ENCODE measurements at regions not wholly inside any gene's neighbourhood (a gene's known extent, or its start where the extent isn't known, plus 50 kb on each side); places are given as distances from the start of the nearest gene placed in this dataset.

DNA sequence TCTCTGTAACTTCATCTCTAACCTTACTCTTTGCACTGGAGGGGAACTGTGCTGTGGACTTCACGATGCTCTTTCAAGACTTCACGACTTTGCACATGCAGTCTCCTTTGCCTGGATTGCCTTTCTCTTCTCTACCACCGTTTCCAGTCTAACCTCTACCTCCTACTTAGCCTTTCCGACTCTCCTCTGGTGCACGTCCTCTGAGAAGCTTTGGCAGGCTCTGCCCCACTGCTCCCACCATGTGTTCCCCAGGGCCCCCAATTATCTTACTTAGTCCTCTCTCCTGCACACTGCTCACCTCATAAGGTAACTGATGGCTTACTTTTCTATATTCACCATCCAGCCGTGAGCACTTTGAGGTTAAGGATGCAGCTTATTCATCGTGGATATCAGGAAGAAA, 101.7 kb upstream of the GJB5 start:
- TF ChIP-seq, protein P1, sequence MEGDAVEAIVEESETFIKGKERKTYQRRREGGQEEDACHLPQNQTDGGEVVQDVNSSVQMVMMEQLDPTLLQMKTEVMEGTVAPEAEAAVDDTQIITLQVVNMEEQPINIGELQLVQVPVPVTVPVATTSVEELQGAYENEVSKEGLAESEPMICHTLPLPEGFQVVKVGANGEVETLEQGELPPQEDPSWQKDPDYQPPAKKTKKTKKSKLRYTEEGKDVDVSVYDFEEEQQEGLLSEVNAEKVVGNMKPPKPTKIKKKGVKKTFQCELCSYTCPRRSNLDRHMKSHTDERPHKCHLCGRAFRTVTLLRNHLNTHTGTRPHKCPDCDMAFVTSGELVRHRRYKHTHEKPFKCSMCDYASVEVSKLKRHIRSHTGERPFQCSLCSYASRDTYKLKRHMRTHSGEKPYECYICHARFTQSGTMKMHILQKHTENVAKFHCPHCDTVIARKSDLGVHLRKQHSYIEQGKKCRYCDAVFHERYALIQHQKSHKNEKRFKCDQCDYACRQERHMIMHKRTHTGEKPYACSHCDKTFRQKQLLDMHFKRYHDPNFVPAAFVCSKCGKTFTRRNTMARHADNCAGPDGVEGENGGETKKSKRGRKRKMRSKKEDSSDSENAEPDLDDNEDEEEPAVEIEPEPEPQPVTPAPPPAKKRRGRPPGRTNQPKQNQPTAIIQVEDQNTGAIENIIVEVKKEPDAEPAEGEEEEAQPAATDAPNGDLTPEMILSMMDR (IDR thresholded peaks at IDR 0.05; ENCODE audit: unreplicated experiment) = no peak
- Mint-ChIP-seq H3K4me1 (no peaks in the 10 kb centered on the region), H3K36me3 (no peaks in the 10 kb centered on the region), H3K27ac (no peak overlapping the region), H3K9me3 (no peaks in the 10 kb centered on the region), H3K4me3 (no peak overlapping the region), H3K27me3 (ENCODE audit: low read depth) (peaks cover 86% of the 10 kb centered on the region)
- DNase-seq (ENCODE audit: low spot score in 2 of 2, unreplicated experiment in 2 of 2) = no peak

DNA sequence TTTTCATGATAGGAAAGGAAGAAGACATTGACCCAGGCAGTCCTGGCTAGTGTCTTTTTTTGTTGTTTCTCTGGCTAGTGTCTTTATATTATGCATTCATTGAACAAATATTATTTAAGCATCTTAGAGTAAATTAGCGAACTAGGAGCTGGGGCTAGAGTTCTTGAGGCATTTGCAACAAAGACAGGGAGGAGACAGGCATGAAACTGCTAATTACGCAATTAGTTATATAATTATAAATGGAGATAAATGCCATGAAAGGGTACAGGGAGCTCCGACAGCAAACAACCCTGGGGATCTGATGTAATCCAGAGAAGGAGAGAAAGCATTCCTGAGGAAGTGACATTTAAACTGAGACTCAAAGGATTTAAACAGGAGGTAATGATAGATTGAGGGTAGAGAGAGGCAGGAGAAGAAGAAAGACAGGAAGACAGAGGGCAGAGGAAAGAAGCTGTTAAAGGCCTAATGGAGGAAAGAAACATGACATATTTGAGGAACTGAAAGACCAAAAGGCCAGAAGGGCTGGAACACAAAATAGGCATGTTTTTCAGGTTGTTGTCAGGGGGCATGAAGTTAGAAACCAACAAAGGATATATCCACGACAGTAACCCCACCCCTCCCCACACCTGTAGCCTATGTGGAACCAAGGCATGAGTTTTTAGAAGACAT, 99.5 kb upstream of the GJB5 start:
- Mint-ChIP-seq H3K4me3 (no peak overlapping the region), H3K27me3 (ENCODE audit: low read depth) (peaks cover 81% of the 10 kb centered on the region), H3K36me3 (no peaks in the 10 kb centered on the region), H3K4me1 (no peaks in the 10 kb centered on the region), H3K9me3 (no peaks in the 10 kb centered on the region), H3K27ac (no peak overlapping the region)
- no peak for DNase-seq (ENCODE audit: low spot score in 2 of 2, unreplicated experiment in 2 of 2)
- TF ChIP-seq, protein P1 (IDR thresholded peaks at IDR 0.05; ENCODE audit: unreplicated experiment) = no peak

GRCh38 chr1:34655875-34656240, 99.0 kb upstream of the GJB5 start:
- DNase-seq (ENCODE audit: low spot score in 2 of 2, unreplicated experiment in 2 of 2) = no peak
- Mint-ChIP-seq H3K27ac (no peak overlapping the region), H3K4me3 (no peak overlapping the region), H3K36me3 (no peaks in the 10 kb centered on the region), H3K4me1 (no peaks in the 10 kb centered on the region), H3K27me3 (ENCODE audit: low read depth) (peaks cover 83% of the 10 kb centered on the region), H3K9me3 (no peaks in the 10 kb centered on the region)
- TF ChIP-seq, protein P1 (IDR thresholded peaks at IDR 0.05; ENCODE audit: unreplicated experiment) = no peak

GRCh38 chr1:34656299-34656698, 98.5 kb upstream of the GJB5 start:
- DNase-seq (ENCODE audit: low spot score in 2 of 2, unreplicated experiment in 2 of 2) = no peak
- Mint-ChIP-seq H3K27me3 (ENCODE audit: low read depth) (peaks cover 82% of the 10 kb centered on the region), H3K27ac (no peak overlapping the region), H3K36me3 (no peaks in the 10 kb centered on the region), H3K9me3 (no peaks in the 10 kb centered on the region), H3K4me3 (no peak overlapping the region), H3K4me1 (no peaks in the 10 kb centered on the region)
- TF ChIP-seq, protein P1 (IDR thresholded peaks at IDR 0.05; ENCODE audit: unreplicated experiment) = no peak

- Mint-ChIP-seq H3K4me1 (no peaks in the 10 kb centered on the region), H3K27me3 (ENCODE audit: low read depth) (peaks cover 84% of the 10 kb centered on the region), H3K36me3 (no peaks in the 10 kb centered on the region), H3K27ac (no peak overlapping the region), H3K9me3 (no peaks in the 10 kb centered on the region), H3K4me3 (no peak overlapping the region)
- no peak for DNase-seq (ENCODE audit: low spot score in 2 of 2, unreplicated experiment in 2 of 2)
- TF ChIP-seq, protein P1 (IDR thresholded peaks at IDR 0.05; ENCODE audit: unreplicated experiment) = no peak
These were observed 98.1 kb upstream of the GJB5 start for GRCh38 chr1:34656731-34657130.

GRCh38 chr1:34657266-34657665, 97.6 kb upstream of the GJB5 start:
- Mint-ChIP-seq H3K4me1 (no peaks in the 10 kb centered on the region), H3K9me3 (no peaks in the 10 kb centered on the region), H3K4me3 (no peak overlapping the region), H3K27me3 (ENCODE audit: low read depth) (peaks cover 80% of the 10 kb centered on the region), H3K36me3 (no peaks in the 10 kb centered on the region), H3K27ac (no peak overlapping the region)
- DNase-seq (ENCODE audit: low spot score in 2 of 2, unreplicated experiment in 2 of 2) = no peak
- TF ChIP-seq, protein P1 (IDR thresholded peaks at IDR 0.05; ENCODE audit: unreplicated experiment) = no peak

Data from mesothelial cell of epicardium (in vitro differentiated cells).